Coronary artery (tissue), 2 donors: ENCODE measurements at regions not wholly inside any gene's neighbourhood (a gene's known extent, or its start where the extent isn't known, plus 50 kb on each side); places are given as distances from the start of the nearest gene placed in this dataset.

Experiments
- DNase-seq: peaks from one replicate; pipeline ENCODE4 v3.0.0-alpha.2; 2017; ENCODE audit warnings: low spot score
- H3K27ac ChIP-seq, 2 donors: fragments of 200-600 bp; sonication (generic); one replicate each; pipeline ENCODE4 v1.5.1; 2016 to 2019
- H3K4me3 ChIP-seq: fragments of 200-600 bp; sonication (generic); 2 replicates; pipeline ENCODE4 v1.5.1; 2016; ENCODE audit warnings: mild to moderate bottlenecking, moderate library complexity
- CTCF ChIP-seq: fragments of 200-600 bp; sonication (generic); IDR thresholded peaks from one replicate; pipeline ENCODE4 v1.5.1; 2019; ENCODE audit warnings: antibody characterized with exemption

- H3K4me3 ChIP-seq: no peak overlapping the region
- DNase-seq: no peak
- no peak for TF ChIP-seq CTCF
- H3K27ac ChIP-seq: no peak overlapping the region
Measured at GRCh38 chr9:21677834-21678233, 124.6 kb upstream of the MTAP start.

GRCh38 chr9:21679432-21679831 lies 123.0 kb upstream of the MTAP start:
- TF ChIP-seq CTCF: no peak
- Histone ChIP-seq H3K4me3 (no peak overlapping the region), H3K27ac (no peak overlapping the region)
- no peak for DNase-seq

GRCh38 chr9:21680590-21680989 lies 121.8 kb upstream of the MTAP start:
- DNase-seq: no peak
- no peak overlapping the region for H3K4me3 ChIP-seq
- H3K27ac ChIP-seq: no peak overlapping the region
- TF ChIP-seq CTCF: no peak

GRCh38 chr9:21681641-21682040 lies 120.8 kb upstream of the MTAP start:
- no peak for DNase-seq
- no peak for TF ChIP-seq CTCF
- no peak overlapping the region for H3K27ac ChIP-seq
- H3K4me3 ChIP-seq: no peak overlapping the region

- Histone ChIP-seq H3K27ac (no peak overlapping the region), H3K4me3 (no peak overlapping the region)
- DNase-seq: no peak
- TF ChIP-seq CTCF: no peak
Measured at GRCh38 chr9:21682381-21682780, 120.1 kb upstream of the MTAP start.

GRCh38 chr9:21682981-21683380 lies 119.5 kb upstream of the MTAP start:
- DNase-seq: no peak
- Histone ChIP-seq H3K4me3 (no peak overlapping the region), H3K27ac (no peak overlapping the region)
- TF ChIP-seq CTCF: no peak

GRCh38 chr9:21683484-21684175 lies 118.8 kb upstream of the MTAP start:
- no peak overlapping the region for H3K27ac ChIP-seq
- no peak for TF ChIP-seq CTCF
- DNase-seq: no peak
- H3K4me3 ChIP-seq: no peak overlapping the region
